Panc1 (cell line): ENCODE measurements at regions not wholly inside any gene's neighbourhood (a gene's known extent, or its start where the extent isn't known, plus 50 kb on each side); places are given as distances from the start of the nearest gene placed in this dataset.

ENCODE experiments used
- ATAC-seq: fragments of 200-7000 bp; cut with Tn5 transposase; 2 replicates; pipeline ENCODE4 v1.9.1; 2020; ENCODE audit warnings: mild to moderate bottlenecking, moderate library complexity
- BruUV-seq: library from RNA; stranded (reverse); fragments of 400-500 nt; replicated peaks from 2 replicates; lab custom pipeline; 2021; lab: Mats Ljungman, UMichigan
- CTCF ChIA-PET: fragments of 300-600 bp; sonication (Branson Sonifier 250); formaldehyde crosslinking; loops from one replicate; lab custom pipeline; 2022; ENCODE audit warnings: antibody characterized with exemption; lab: Charles Lee
- POLR2A ChIA-PET: fragments of 300-600 bp; sonication (Branson Sonifier 250); formaldehyde crosslinking; loops from one replicate; lab custom pipeline; 2022; ENCODE audit warnings: antibody characterized with exemption; lab: Charles Lee
- DNase-seq: peaks from one replicate; pipeline ENCODE4 v3.0.0-alpha.2; 2010; ENCODE audit warnings: low read depth, low spot score
- H3K27ac ChIP-seq: 2 replicates; pipeline ENCODE4 v1.5.1; 2011; ENCODE audit warnings: mild to moderate bottlenecking, low read length, inconsistent platforms
- H3K27me3 ChIP-seq: fragments of 200-500 bp; sonication (Bioruptor generic); 2 replicates; pipeline ENCODE4 v1.6.0; 2014; ENCODE audit warnings: low read length, inconsistent platforms; ENCODE audit not compliant: control insufficient read depth, insufficient read depth
- H3K36me3 ChIP-seq: fragments of 200-500 bp; sonication (Bioruptor generic); 2 replicates; pipeline ENCODE4 v1.5.1; 2014; ENCODE audit warnings: inconsistent platforms, mild to moderate bottlenecking, low read length, moderate library complexity; ENCODE audit not compliant: control insufficient read depth, insufficient read depth
- H3K4me1 ChIP-seq: 2 replicates; pipeline ENCODE4 v1.5.1; 2011; ENCODE audit warnings: inconsistent platforms, mild to moderate bottlenecking, low read length, moderate library complexity; ENCODE audit not compliant: control insufficient read depth, insufficient read depth
- H3K4me3 ChIP-seq, 2 experiments: 2 replicates each; pipeline ENCODE4 v1.5.1; 2011 to 2012; ENCODE audit warnings: low read depth in 2 of 2, low read length in 2 of 2, mild to moderate bottlenecking in 2 of 2, inconsistent platforms in 1 of 2, moderate library complexity in 1 of 2
- H3K9me3 ChIP-seq: fragments of 200-500 bp; sonication (Bioruptor generic); 2 replicates; pipeline ENCODE4 v1.5.1; 2014; ENCODE audit warnings: low read depth, mild to moderate bottlenecking, inconsistent platforms, low read length, moderate library complexity; ENCODE audit not compliant: control insufficient read depth, insufficient read depth
- POLR2AphosphoS5 ChIP-seq: IDR thresholded peaks from 2 replicates; pipeline ENCODE4 v1.6.1; 2012; ENCODE audit warnings: mild to moderate bottlenecking, low read depth, low read length, moderate library complexity
- SIN3A ChIP-seq: IDR thresholded peaks from 2 replicates; pipeline ENCODE4 v1.6.1; 2012; ENCODE audit warnings: low read depth, mild to moderate bottlenecking, low read length, moderate library complexity, borderline replicate concordance; ENCODE audit not compliant: insufficient read depth
- TCF7L2 ChIP-seq: IDR thresholded peaks from 2 replicates; pipeline ENCODE4 v1.6.1; 2011; ENCODE audit warnings: mild to moderate bottlenecking, low read depth, low read length, inconsistent platforms
- in situ Hi-C: cut with HindIII; loops from 2 replicates; pipeline ENCODE4 v1.10.0; 2016; ENCODE audit warnings: low sequenced_read_pairs, low pct_unique_long_range_greater_than_20kb
- intact Hi-C: fragments of 100-400 bp; cut with micrococcal nuclease; formaldehyde crosslinking; loops from one replicate; pipeline ENCODE4 v1.10.0; 2022; ENCODE audit not compliant: unreplicated experiment
- TF ChIP-seq, protein P1 (sequence below): fragments of 450-650 bp; IDR thresholded peaks from 2 replicates; pipeline ENCODE4 v1.5.1; 2017; ENCODE audit warnings: mild to moderate bottlenecking
- TF ChIP-seq, protein P2 (sequence below), 2 experiments: IDR thresholded peaks; 2 replicates each; pipeline ENCODE4 v1.6.1; 2011 to 2012; ENCODE audit warnings: low read depth in 2 of 2, control low read depth in 1 of 2, low read length in 1 of 2, mild to moderate bottlenecking in 1 of 2, moderate library complexity in 1 of 2; ENCODE audit not compliant: insufficient read depth in 1 of 2

DNA sequence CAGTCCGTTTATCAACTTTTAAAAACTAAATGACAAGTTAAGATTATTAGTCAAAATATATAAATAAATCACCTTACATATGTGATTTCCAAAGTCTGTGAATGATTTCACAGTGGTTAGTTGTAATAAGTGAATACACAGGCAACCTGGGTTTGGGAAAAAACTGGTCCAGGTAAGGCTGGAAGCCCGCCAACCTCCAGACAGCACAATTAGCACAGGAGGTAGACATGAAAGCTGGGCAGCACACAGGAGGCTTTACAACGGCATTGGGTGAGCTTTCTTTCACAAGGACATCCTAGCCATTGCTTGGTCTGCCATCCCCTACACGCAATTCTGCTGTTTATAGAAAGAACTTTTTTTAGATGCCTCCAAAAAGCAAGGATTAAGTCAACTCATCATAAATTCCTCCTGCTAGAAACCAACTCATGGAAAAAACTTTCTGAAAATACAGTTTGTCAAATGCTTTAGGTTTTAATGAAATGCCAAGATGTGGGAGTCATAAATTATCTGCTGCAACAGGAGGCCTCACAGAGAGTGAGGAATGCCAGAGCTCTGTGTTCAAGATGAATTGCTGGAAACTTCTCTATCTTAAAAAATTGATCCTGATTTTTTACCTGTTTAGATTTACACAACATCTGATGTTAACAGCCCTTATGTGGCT lies 346.8 kb upstream of the NFE2L3 start:
- Histone ChIP-seq H3K36me3 (no peaks in the 10 kb centered on the region), H3K4me1 (no peaks in the 10 kb centered on the region), H3K9me3 (no peaks in the 10 kb centered on the region), H3K27ac (no peak overlapping the region), H3K4me3 (no peak overlapping the region), H3K27me3 (peaks cover 8% of the 10 kb centered on the region; the same call in 1 of the 2 replicates)
- ATAC-seq (no peak), DNase-seq (no peak)
- intact Hi-C loops (no loop called here), in situ Hi-C loops (no loop called here)
- POLR2A ChIA-PET = no interaction called here
- BruUV-seq = no TSS peak
- TF ChIP-seq, protein P1, sequence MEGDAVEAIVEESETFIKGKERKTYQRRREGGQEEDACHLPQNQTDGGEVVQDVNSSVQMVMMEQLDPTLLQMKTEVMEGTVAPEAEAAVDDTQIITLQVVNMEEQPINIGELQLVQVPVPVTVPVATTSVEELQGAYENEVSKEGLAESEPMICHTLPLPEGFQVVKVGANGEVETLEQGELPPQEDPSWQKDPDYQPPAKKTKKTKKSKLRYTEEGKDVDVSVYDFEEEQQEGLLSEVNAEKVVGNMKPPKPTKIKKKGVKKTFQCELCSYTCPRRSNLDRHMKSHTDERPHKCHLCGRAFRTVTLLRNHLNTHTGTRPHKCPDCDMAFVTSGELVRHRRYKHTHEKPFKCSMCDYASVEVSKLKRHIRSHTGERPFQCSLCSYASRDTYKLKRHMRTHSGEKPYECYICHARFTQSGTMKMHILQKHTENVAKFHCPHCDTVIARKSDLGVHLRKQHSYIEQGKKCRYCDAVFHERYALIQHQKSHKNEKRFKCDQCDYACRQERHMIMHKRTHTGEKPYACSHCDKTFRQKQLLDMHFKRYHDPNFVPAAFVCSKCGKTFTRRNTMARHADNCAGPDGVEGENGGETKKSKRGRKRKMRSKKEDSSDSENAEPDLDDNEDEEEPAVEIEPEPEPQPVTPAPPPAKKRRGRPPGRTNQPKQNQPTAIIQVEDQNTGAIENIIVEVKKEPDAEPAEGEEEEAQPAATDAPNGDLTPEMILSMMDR = no peak
- TF ChIP-seq POLR2AphosphoS5 (no peak), TCF7L2 (no peak), SIN3A (no peak)
- TF ChIP-seq, protein P2, sequence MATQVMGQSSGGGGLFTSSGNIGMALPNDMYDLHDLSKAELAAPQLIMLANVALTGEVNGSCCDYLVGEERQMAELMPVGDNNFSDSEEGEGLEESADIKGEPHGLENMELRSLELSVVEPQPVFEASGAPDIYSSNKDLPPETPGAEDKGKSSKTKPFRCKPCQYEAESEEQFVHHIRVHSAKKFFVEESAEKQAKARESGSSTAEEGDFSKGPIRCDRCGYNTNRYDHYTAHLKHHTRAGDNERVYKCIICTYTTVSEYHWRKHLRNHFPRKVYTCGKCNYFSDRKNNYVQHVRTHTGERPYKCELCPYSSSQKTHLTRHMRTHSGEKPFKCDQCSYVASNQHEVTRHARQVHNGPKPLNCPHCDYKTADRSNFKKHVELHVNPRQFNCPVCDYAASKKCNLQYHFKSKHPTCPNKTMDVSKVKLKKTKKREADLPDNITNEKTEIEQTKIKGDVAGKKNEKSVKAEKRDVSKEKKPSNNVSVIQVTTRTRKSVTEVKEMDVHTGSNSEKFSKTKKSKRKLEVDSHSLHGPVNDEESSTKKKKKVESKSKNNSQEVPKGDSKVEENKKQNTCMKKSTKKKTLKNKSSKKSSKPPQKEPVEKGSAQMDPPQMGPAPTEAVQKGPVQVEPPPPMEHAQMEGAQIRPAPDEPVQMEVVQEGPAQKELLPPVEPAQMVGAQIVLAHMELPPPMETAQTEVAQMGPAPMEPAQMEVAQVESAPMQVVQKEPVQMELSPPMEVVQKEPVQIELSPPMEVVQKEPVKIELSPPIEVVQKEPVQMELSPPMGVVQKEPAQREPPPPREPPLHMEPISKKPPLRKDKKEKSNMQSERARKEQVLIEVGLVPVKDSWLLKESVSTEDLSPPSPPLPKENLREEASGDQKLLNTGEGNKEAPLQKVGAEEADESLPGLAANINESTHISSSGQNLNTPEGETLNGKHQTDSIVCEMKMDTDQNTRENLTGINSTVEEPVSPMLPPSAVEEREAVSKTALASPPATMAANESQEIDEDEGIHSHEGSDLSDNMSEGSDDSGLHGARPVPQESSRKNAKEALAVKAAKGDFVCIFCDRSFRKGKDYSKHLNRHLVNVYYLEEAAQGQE (IDR thresholded peaks at IDR 0.05; ENCODE audit: insufficient read depth in 1 of 2, low read depth in 2 of 2, low read length in 1 of 2) = no peak
- CTCF ChIA-PET = interaction anchor here (0.6 kb wide), 2 partner anchors 10 to 593 kb away, joined by 3 read pairs; no protein-coding TSS in a partner anchor

DNA sequence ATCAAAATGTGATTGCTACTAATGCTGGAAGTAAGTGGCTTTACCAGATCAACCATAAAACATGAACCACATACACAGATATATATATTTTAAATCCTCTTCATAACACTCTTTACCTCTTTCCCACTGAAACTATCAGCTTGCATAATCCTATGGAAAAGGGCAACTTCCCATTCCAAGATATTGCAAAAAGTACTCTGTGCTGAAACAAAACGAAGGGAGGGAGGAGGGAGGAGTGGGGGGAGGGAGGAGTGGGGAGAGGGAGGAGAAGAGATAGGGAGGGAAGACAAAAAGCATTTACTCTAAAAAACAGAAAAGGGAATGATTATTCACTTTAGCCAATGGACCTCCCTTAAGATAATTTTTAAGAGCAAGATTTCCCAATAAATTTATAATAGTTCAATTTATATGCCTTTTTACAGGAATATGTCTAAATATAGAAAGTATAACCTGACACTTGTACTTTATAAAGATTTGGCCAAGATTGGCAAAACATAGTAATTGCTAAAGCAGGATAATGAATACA lies 344.8 kb upstream of the NFE2L3 start:
- ChIA-PET CTCF (interaction anchor here (0.6 kb wide), 1 partner anchor 100 kb away, joined by 4 read pairs; no protein-coding TSS in a partner anchor), POLR2A (interaction anchor here (0.6 kb wide), 1 partner anchor 410 kb away, joined by 3 read pairs; no protein-coding TSS in a partner anchor)
- intact Hi-C loops = no loop called here
- ATAC-seq = no peak
- BruUV-seq = no TSS peak
- no peak for DNase-seq
- no peak overlapping the region for H3K4me3 ChIP-seq
- H3K9me3 ChIP-seq = no peaks in the 10 kb centered on the region
- in situ Hi-C loops = no loop called here
- no peak overlapping the region for H3K27ac ChIP-seq
- H3K4me1 ChIP-seq = no peaks in the 10 kb centered on the region
- no peaks in the 10 kb centered on the region for H3K36me3 ChIP-seq
- peaks cover 8% of the 10 kb centered on the region; the same call in 1 of the 2 replicates for H3K27me3 ChIP-seq
- TF ChIP-seq SIN3A (no peak), POLR2AphosphoS5 (no peak)
- TF ChIP-seq, protein P2 (IDR thresholded peaks at IDR 0.05; ENCODE audit: insufficient read depth in 1 of 2, low read depth in 2 of 2, low read length in 1 of 2) = no peak
- TF ChIP-seq, protein P1 = no peak
